Vagina (tissue), 2 donors: ENCODE measurements at regions not wholly inside any gene's neighbourhood (a gene's known extent, or its start where the extent isn't known, plus 50 kb on each side); places are given as distances from the start of the nearest gene placed in this dataset.

Experiments
- DNase-seq, 2 donors: peaks; one replicate each; pipeline ENCODE4 v3.0.0-alpha.2; 2017; ENCODE audit errors: extremely low spot score in 2 of 2
- H3K27ac ChIP-seq: fragments of 200-600 bp; sonication (generic); one replicate; pipeline ENCODE4 v1.5.1; 2019
- H3K27me3 ChIP-seq: fragments of 200-600 bp; sonication (generic); one replicate; pipeline ENCODE4 v1.5.1; 2019
- H3K36me3 ChIP-seq, 2 donors: fragments of 200-600 bp; sonication (generic); one replicate each; pipeline ENCODE4 v1.5.1; 2017 to 2019
- H3K4me1 ChIP-seq: fragments of 200-600 bp; sonication (generic); one replicate; pipeline ENCODE4 v1.5.1; 2019
- H3K4me3 ChIP-seq, 2 donors: fragments of 200-600 bp; sonication (generic); 1 replicate in 1 of 2; 2 replicates in 1 of 2; pipeline ENCODE4 v1.5.1; 2016 to 2019
- H3K9me3 ChIP-seq: fragments of 200-600 bp; sonication (generic); one replicate; pipeline ENCODE4 v1.5.1; 2019
- CTCF ChIP-seq, 3 experiments: fragments of 450-650 bp in 2 of 3; fragments of 200-600 bp in 1 of 3; sonication (generic) in 1 of 3; IDR thresholded peaks; one replicate each; pipeline ENCODE4 v1.5.1; 2017 to 2019; ENCODE audit warnings: antibody characterized with exemption in 3 of 3, mild to moderate bottlenecking in 2 of 3, moderate library complexity in 2 of 3
- POLR2A ChIP-seq, 2 donors: fragments of 450-650 bp; IDR thresholded peaks; one replicate each; pipeline ENCODE4 v1.6.1; 2017; ENCODE audit warnings: antibody characterized with exemption in 2 of 2, mild to moderate bottlenecking in 2 of 2, moderate library complexity in 2 of 2
- POLR2AphosphoS5 ChIP-seq, 2 donors: sonication (generic); formaldehyde crosslinking; IDR thresholded peaks; one replicate each; pipeline ENCODE4 v1.9.0; 2017; ENCODE audit warnings: antibody characterized with exemption in 2 of 2, mild to moderate bottlenecking in 2 of 2, low read depth in 1 of 2; ENCODE audit not compliant: insufficient read depth in 1 of 2
- intact Hi-C: fragments of 100-400 bp; cut with DNase I; formaldehyde crosslinking; loops from one replicate; pipeline ENCODE4 v1.15.1; 2023

GRCh38 chr4:154132406-154132805 is 343.5 kb upstream of the SFRP2 start:
- H3K4me1 ChIP-seq: no peaks in the 10 kb centered on the region
- no peaks in the 10 kb centered on the region for H3K36me3 ChIP-seq
- no peak for DNase-seq
- intact Hi-C loops: no loop called here
- no peak overlapping the region for H3K4me3 ChIP-seq
- H3K27me3 ChIP-seq: no peaks in the 10 kb centered on the region
- no peaks in the 10 kb centered on the region for H3K9me3 ChIP-seq
- no peak for TF ChIP-seq CTCF (IDR thresholded peaks at IDR 0.05)
- TF ChIP-seq POLR2AphosphoS5 (IDR thresholded peaks at IDR 0.05; ENCODE audit: insufficient read depth in 1 of 2, low read depth in 1 of 2): no peak
- TF ChIP-seq POLR2A (IDR thresholded peaks at IDR 0.05): no peak
- no peak overlapping the region for H3K27ac ChIP-seq

GRCh38 chr4:154126276-154126675 is 337.4 kb upstream of the SFRP2 start:
- Histone ChIP-seq H3K27ac (no peak overlapping the region), H3K36me3 (no peaks in the 10 kb centered on the region), H3K9me3 (no peaks in the 10 kb centered on the region), H3K4me1 (no peaks in the 10 kb centered on the region), H3K4me3 (no peak overlapping the region), H3K27me3 (no peaks in the 10 kb centered on the region)
- intact Hi-C loops: no loop called here
- TF ChIP-seq POLR2AphosphoS5 (IDR thresholded peaks at IDR 0.05; ENCODE audit: insufficient read depth in 1 of 2, low read depth in 1 of 2) (no peak), POLR2A (IDR thresholded peaks at IDR 0.05) (no peak), CTCF (IDR thresholded peaks at IDR 0.05) (no peak)
- DNase-seq: no peak

GRCh38 chr4:154125340-154125739 is 336.5 kb upstream of the SFRP2 start:
- no peaks in the 10 kb centered on the region for H3K36me3 ChIP-seq
- TF ChIP-seq POLR2AphosphoS5 (IDR thresholded peaks at IDR 0.05; ENCODE audit: insufficient read depth in 1 of 2, low read depth in 1 of 2): no peak
- no peak for TF ChIP-seq CTCF (IDR thresholded peaks at IDR 0.05)
- TF ChIP-seq POLR2A (IDR thresholded peaks at IDR 0.05): no peak
- no peaks in the 10 kb centered on the region for H3K27me3 ChIP-seq
- no peaks in the 10 kb centered on the region for H3K9me3 ChIP-seq
- H3K4me3 ChIP-seq: no peak overlapping the region
- no peaks in the 10 kb centered on the region for H3K4me1 ChIP-seq
- intact Hi-C loops: no loop called here
- H3K27ac ChIP-seq: no peak overlapping the region
- no peak for DNase-seq

GRCh38 chr4:154124539-154125255 is 335.8 kb upstream of the SFRP2 start:
- Histone ChIP-seq H3K4me3 (no peak overlapping the region), H3K36me3 (no peaks in the 10 kb centered on the region), H3K27me3 (no peaks in the 10 kb centered on the region), H3K9me3 (no peaks in the 10 kb centered on the region), H3K27ac (no peak overlapping the region), H3K4me1 (no peaks in the 10 kb centered on the region)
- TF ChIP-seq CTCF (IDR thresholded peaks at IDR 0.05) (no peak), POLR2A (IDR thresholded peaks at IDR 0.05) (no peak), POLR2AphosphoS5 (IDR thresholded peaks at IDR 0.05; ENCODE audit: insufficient read depth in 1 of 2, low read depth in 1 of 2) (no peak)
- intact Hi-C loops: no loop called here
- no peak for DNase-seq

- H3K4me1 ChIP-seq: no peaks in the 10 kb centered on the region
- intact Hi-C loops: no loop called here
- H3K9me3 ChIP-seq: no peaks in the 10 kb centered on the region
- no peak overlapping the region for H3K4me3 ChIP-seq
- no peaks in the 10 kb centered on the region for H3K27me3 ChIP-seq
- no peak for TF ChIP-seq POLR2AphosphoS5 (IDR thresholded peaks at IDR 0.05; ENCODE audit: insufficient read depth in 1 of 2, low read depth in 1 of 2)
- no peak for TF ChIP-seq POLR2A (IDR thresholded peaks at IDR 0.05)
- TF ChIP-seq CTCF (IDR thresholded peaks at IDR 0.05): no peak
- no peaks in the 10 kb centered on the region for H3K36me3 ChIP-seq
- no peak overlapping the region for H3K27ac ChIP-seq
- DNase-seq: no peak
Observed at GRCh38 chr4:154123897-154124296, 335.0 kb upstream of the SFRP2 start.
